SK-MEL-5 (cell line): ENCODE measurements at regions not wholly inside any gene's neighbourhood (a gene's known extent, or its start where the extent isn't known, plus 50 kb on each side); places are given as distances from the start of the nearest gene placed in this dataset.
"Not testable (repeated sequence)": the region's sequence is repeated elsewhere in the genome, so short reads cannot be mapped to it uniquely, and the experiment has no call there.

Experiments used
- DNase-seq: peaks from one replicate; pipeline ENCODE4 v3.0.0-alpha.2; 2016; ENCODE audit warnings: low read depth, low spot score
- in situ Hi-C: cut with HindIII; loops from 2 replicates; pipeline ENCODE4 v1.10.0; 2016; ENCODE audit warnings: low sequenced_read_pairs, high pct_unique_total_duplicates, low pct_unique_long_range_greater_than_20kb

DNA sequence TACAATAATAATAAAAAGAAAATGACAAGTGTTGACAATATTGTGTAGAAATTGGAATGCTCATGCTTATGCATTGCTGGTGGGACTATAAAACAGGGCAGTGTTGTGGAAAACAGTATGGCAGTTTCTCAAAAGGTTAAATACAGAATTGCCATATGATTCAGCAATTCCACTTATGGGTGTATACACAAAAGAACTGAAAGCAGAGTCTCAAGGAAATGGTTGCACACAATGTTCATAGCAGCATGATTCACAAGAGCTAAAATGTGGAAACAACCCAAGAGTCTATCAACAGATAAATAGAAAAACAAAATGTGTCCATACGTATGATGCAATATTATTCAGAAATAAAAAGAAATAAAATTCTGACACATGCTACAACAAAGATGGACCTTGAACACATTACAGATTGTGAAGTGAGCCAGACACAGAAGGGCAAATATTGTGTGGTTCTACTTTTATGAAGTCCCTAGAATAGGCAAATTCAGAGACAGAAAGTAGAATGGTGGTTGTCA is 64.8 kb upstream of the GRM8 start:
- no peak for DNase-seq
- in situ Hi-C loops, result no loop called here

DNA sequence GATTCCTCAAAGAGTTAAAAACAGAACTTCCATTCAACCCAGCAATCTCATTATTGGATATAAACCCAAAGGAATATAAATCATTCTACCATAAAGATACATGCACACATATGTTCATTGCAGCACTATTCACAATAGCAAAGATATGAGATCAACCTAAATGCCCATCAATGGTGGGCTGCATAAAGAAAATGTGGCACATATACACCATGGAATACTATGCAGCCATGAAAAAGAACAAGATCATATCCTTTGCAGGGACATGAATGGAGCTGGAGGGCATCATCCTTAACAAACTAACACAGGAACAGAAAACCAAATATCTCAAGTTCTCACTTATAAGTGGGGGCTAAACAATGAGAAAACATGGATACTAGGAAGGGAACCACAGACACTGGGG is 64.1 kb upstream of the GRM8 start:
- in situ Hi-C loops, DNase-seq: not testable (repeated sequence)

DNA sequence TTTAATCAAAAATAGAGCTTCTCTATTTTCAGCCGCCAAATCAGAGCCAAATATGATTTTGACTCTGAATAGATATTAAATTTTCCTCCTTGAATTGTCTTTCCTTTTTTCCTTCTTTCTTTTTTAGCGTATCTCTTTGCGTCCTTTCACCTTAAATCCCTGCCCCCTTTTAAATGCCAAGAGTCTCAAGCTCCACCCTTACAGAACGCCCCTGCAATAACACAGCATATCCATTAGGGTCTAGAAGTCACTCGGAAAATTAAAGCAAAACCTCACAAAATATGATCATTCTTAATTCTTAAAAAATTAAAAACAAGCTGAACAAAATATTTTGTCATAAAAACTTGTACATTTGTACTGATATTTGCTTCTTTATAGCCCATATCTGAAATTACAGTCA is 51.3 kb upstream of the GRM8 start:
- in situ Hi-C loops, result no loop called here
- peak; percentile 22 for DNase-seq

DNA sequence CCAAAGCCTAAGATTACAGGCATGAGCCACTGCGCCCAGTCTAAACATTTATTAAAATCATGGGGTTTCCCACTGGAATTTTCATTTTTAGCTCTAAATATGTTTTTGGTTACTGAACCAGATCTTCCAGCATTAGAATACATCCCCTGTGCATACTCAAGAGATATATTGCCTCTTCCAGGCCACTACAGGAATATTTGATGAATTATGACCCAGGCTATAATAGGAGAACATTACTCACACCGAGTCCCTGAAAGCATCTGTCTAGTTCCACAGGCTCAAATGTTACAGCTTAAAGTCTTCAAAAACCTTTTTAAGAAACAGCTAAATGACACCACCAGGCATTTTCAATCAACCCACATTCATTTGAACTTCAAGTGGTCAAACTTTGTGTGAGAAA is 50.4 kb upstream of the GRM8 start:
- in situ Hi-C loops, result no loop called here
- DNase-seq, result no peak
